ENCODE measurements at regions not wholly inside any gene's neighbourhood (a gene's known extent, or its start where the extent isn't known, plus 50 kb on each side); places are given as distances from the start of the nearest gene placed in this dataset.

DNA sequence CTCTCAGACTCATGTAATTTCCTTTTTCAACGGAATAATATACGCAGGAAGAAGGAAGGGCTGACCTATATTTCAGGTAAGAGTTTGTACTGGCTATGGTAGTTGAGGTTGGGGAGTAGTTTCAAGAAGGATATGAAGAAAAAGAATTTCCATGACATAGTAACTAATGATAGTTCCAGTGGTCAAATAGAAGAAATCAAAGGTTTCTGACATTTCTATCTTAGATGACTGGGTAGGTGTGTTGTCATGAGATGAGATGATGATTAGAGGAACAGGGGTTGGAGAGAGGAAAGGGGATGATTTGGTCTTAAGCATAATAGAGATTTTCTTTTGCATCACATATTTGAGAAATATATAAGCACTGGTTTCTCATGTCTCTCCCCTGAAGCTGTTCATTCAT lies 166.0 kb downstream of the SPATA31D1 start:
- intact Hi-C loops (cut with DNase I; ENCODE audit: low total_unique reads) = no loop called here
- TF ChIP-seq POLR2A (IDR thresholded peaks at IDR 0.05) = no peak
- no peak for TF ChIP-seq CTCF (IDR thresholded peaks at IDR 0.05)
- WGBS, 2 donors = 85 to 94% methylated on average over 2 of the region's 2 CpGs

DNA sequence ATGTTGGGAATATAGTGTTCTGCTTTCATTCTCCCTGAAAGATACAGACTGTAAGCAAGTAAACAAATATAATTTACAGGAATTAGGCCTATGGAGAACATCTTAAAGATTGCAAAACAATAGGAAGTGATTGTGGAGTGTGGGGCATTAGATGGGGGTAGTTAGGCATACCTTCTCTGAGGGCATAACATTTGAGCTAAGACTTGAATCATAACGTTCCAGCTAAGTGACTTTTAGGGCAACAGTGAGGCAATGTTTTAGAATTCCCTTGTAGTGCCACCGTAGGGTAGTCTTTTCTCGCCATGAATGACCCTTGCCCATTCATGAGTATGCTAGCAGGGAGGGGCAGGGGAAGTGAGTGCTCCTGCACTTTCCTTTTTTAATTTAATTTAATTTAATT lies 173.3 kb downstream of the SPATA31D1 start:
- H3K4me3 ChIP-seq (ENCODE audit: low read depth, poor library complexity, severe bottlenecking) = no peak overlapping the region
- 81 to 88% methylated on average over 3 of the region's 3 CpGs for WGBS, 2 donors
- TF ChIP-seq POLR2A (IDR thresholded peaks at IDR 0.05) = no peak
- no peak for TF ChIP-seq CTCF (IDR thresholded peaks at IDR 0.05)
- intact Hi-C loops (cut with DNase I; ENCODE audit: low total_unique reads) = no loop called here
- no peak for DNase-seq (ENCODE audit: low spot score in 2 of 2)

More for the DNA sequence above, 166.0 kb downstream of the SPATA31D1 start:
- DNase-seq (ENCODE audit: low spot score in 2 of 2) = no peak
- H3K4me3 ChIP-seq (ENCODE audit: low read depth, poor library complexity, severe bottlenecking) = no peak overlapping the region

DNA sequence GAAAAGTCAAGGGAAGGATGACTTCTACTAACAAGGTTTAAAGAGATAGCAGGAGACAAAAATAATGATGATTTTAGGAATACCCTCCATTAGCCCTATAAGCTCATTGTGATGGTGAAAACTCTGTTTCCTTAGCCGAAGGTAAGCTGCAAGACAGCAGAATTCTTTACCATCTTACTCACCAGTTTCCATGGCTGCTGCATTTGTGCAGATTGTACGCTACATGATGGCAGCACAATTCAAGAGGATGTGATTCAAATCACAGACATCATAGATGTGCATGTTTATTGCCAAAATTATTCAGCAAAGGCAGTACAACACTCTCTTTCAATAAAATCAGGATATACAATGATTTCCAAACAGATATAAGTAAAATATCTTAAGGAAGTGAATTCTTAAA lies 175.6 kb downstream of the SPATA31D1 start:
- intact Hi-C loops (cut with DNase I; ENCODE audit: low total_unique reads) = no loop called here
- 92% methylated on average over 2 of the region's 2 CpGs for WGBS, 2 donors
- H3K4me3 ChIP-seq (ENCODE audit: low read depth, poor library complexity, severe bottlenecking) = no peak overlapping the region
- TF ChIP-seq POLR2A (IDR thresholded peaks at IDR 0.05) = no peak
- TF ChIP-seq CTCF (IDR thresholded peaks at IDR 0.05) = no peak
- DNase-seq (ENCODE audit: low spot score in 2 of 2) = no peak

GRCh38 chr9:82167296-82167695 lies 178.7 kb downstream of the SPATA31D1 start:
- no peak for DNase-seq (ENCODE audit: low spot score in 2 of 2)
- intact Hi-C loops (cut with DNase I; ENCODE audit: low total_unique reads) = no loop called here
- TF ChIP-seq POLR2A (IDR thresholded peaks at IDR 0.05) (no peak), CTCF (IDR thresholded peaks at IDR 0.05) (no peak)
- 49 to 53% methylated on average over 4 of the region's 4 CpGs for WGBS, 2 donors
- no peak overlapping the region for H3K4me3 ChIP-seq (ENCODE audit: low read depth, poor library complexity, severe bottlenecking)

DNA sequence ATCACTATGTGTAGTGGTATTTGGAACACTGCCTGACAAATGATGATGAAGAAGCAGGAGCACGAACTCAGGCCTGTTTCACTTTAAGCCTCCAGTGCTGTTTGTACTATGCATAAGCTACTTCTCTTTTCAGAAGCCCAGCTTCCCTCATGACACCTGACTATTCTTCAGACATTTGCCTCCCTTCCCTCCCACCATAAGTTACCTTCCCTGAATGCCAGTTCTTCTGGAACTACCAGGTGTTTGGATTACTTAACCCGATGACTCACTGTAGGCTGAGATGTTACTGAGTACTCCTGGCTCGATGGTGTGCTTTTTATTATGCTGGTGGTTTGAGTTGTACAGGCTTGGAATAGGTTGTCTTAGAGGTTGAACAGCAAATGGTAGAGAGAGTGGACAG lies 180.0 kb downstream of the SPATA31D1 start:
- 60 to 67% methylated on average over 3 of the region's 3 CpGs for WGBS, 2 donors
- no peak overlapping the region for H3K4me3 ChIP-seq (ENCODE audit: low read depth, poor library complexity, severe bottlenecking)
- DNase-seq (ENCODE audit: low spot score in 2 of 2) = no peak
- no peak for TF ChIP-seq POLR2A (IDR thresholded peaks at IDR 0.05)
- no peak for TF ChIP-seq CTCF (IDR thresholded peaks at IDR 0.05)
- intact Hi-C loops (cut with DNase I; ENCODE audit: low total_unique reads) = no loop called here

DNA sequence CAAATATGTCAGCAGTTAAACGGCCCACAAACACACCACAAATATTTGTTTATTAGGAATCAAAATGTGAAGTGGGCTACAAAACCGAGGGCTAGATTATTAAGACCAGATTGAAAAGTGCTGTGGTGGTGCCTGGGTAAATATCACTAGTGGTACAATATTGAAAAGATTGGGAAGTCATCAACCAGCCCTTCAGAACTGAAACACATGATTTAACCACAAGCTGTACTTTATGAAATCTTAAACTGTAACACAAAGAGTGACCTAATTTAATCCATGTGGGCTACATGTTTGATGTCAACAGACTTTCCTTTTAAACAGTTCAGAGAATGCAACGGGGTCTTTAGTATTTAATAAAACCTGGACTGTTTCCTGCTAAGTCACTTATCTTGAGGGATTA lies 182.3 kb downstream of the SPATA31D1 start:
- H3K4me3 ChIP-seq (ENCODE audit: low read depth, poor library complexity, severe bottlenecking) = no peak overlapping the region
- no peak for DNase-seq (ENCODE audit: low spot score in 2 of 2)
- TF ChIP-seq POLR2A (IDR thresholded peaks at IDR 0.05) (no peak), CTCF (IDR thresholded peaks at IDR 0.05) (no peak)
- 40 to 50% methylated on average over 3 of the region's 3 CpGs for WGBS, 2 donors
- intact Hi-C loops (cut with DNase I; ENCODE audit: low total_unique reads) = no loop called here

Data from lower leg skin (tissue), 4 donors.